ENCODE measurements at regions not wholly inside any gene's neighbourhood (a gene's known extent, or its start where the extent isn't known, plus 50 kb on each side); places are given as distances from the start of the nearest gene placed in this dataset.

- H3K27ac ChIP-seq = no peak overlapping the region
- no peaks in the 10 kb centered on the region for H3K79me2 ChIP-seq (ENCODE audit: insufficient read depth)
- in situ Hi-C loops (cut with MboI) = no loop called here
- no peak for DNase-seq
- H3K9me3 ChIP-seq (ENCODE audit: low read depth) = no peaks in the 10 kb centered on the region
- H3K4me2 ChIP-seq (ENCODE audit: unreplicated experiment) = no peak overlapping the region
- no peaks in the 10 kb centered on the region for H3K36me3 ChIP-seq (ENCODE audit: low read depth)
- 96% methylated on average over 1 of the region's 1 CpG for WGBS, 2 experiments (ENCODE audit: low coverage in 1 of 2, low lambda C conversion rate in 2 of 2, missing lambda C conversion rate in 2 of 2)
- TF ChIP-seq EZH2phosphoT487 (IDR thresholded peaks at IDR 0.05; ENCODE audit: insufficient read depth, low read depth) = no peak
- TF ChIP-seq EZH2 (IDR thresholded peaks at IDR 0.05; ENCODE audit: insufficient read depth, poor library complexity, severe bottlenecking) = no peak
- no peak overlapping the region for H3K9ac ChIP-seq
- H3K27me3 ChIP-seq (replicated peaks; ENCODE audit: insufficient read depth) = peaks cover 9% of the 10 kb centered on the region; the same call in 1 of the 2 replicates
- no peaks in the 10 kb centered on the region for H3K4me1 ChIP-seq (ENCODE audit: insufficient read depth)
- no peaks in the 10 kb centered on the region for H3F3A ChIP-seq (ENCODE audit: insufficient read depth)
- H3K9me2 ChIP-seq (ENCODE audit: insufficient read depth) = no peaks in the 10 kb centered on the region
- H4K20me1 ChIP-seq (ENCODE audit: insufficient read depth) = no peaks in the 10 kb centered on the region
- H3K4me3 ChIP-seq = no peak overlapping the region
- H2AFZ ChIP-seq = no peak overlapping the region
These were observed 345.7 kb downstream of the DEPDC1B start for GRCh38 chr5:60354311-60354710.

DNA sequence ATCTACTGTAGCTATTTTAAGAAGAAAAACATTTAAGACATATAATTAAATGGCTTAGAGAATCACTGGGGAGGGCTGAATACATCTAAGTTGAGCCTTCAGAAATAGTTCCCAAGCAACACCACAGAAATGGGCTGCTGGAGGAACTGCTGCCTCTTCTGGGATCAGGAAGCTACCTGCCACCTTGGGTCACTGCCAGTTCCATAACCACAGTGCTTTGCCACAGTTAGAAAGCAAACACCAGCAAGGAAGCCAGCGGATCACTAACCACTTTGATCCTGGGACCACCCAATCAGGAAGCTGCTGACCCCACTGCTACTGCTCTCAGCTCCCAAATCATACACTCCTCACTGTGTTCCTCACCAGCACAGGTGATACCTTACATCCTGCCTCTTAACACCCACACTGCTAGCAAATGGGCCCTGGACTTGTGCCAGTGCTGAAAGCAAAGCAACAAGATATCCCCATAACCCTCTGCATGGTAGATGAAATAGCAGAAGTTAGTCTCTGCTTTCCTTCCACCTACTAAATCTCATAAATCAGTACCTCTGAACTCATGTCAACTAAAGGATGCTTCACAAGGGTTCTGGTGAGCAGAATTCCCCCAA, 346.9 kb downstream of the DEPDC1B start:
- Histone ChIP-seq H3F3A (ENCODE audit: insufficient read depth) (no peaks in the 10 kb centered on the region), H3K4me2 (ENCODE audit: unreplicated experiment) (no peak overlapping the region), H3K9ac (no peak overlapping the region), H3K4me3 (no peak overlapping the region), H3K27ac (no peak overlapping the region), H4K20me1 (ENCODE audit: insufficient read depth) (no peaks in the 10 kb centered on the region), H3K9me3 (ENCODE audit: low read depth) (no peaks in the 10 kb centered on the region), H3K9me2 (ENCODE audit: insufficient read depth) (no peaks in the 10 kb centered on the region), H3K27me3 (replicated peaks; ENCODE audit: insufficient read depth) (peaks cover 9% of the 10 kb centered on the region; the same call in 1 of the 2 replicates), H2AFZ (no peak overlapping the region), H3K36me3 (ENCODE audit: low read depth) (no peaks in the 10 kb centered on the region), H3K79me2 (ENCODE audit: insufficient read depth) (no peaks in the 10 kb centered on the region), H3K4me1 (ENCODE audit: insufficient read depth) (no peaks in the 10 kb centered on the region)
- 71 to 81% methylated on average over 1 of the region's 1 CpG for WGBS, 2 experiments (ENCODE audit: low coverage in 1 of 2, low lambda C conversion rate in 2 of 2, missing lambda C conversion rate in 2 of 2)
- TF ChIP-seq EZH2 (IDR thresholded peaks at IDR 0.05; ENCODE audit: insufficient read depth, poor library complexity, severe bottlenecking) = no peak
- no peak for DNase-seq
- in situ Hi-C loops (cut with MboI) = no loop called here

DNA sequence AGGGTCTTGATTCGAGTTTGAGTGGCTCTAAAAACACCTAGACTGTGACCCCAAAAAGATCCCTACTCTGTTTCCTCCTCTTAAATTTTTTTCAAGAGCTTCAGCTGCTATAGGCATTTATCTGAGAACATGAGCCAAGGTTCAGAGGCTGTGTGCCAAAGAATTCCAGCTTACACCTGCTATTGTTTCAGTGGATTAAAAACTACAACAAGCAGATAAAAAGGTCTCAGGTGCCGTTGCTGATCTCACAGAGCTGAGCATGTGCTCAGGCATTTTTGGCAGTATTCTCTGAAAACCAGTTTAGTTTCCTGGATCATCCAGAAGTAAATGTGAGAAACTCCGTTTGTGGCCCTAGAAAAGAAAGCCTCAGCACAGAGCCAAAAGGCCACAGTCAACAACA, 349.2 kb downstream of the DEPDC1B start:
- no peak overlapping the region for H3K9ac ChIP-seq
- H3K9me3 ChIP-seq (ENCODE audit: low read depth) = no peaks in the 10 kb centered on the region
- WGBS, 2 experiments (ENCODE audit: low coverage in 1 of 2, low lambda C conversion rate in 2 of 2, missing lambda C conversion rate in 2 of 2) = 47 to 53% methylated on average over 3 of the region's 3 CpGs
- TF ChIP-seq EZH2phosphoT487 (IDR thresholded peaks at IDR 0.05; ENCODE audit: insufficient read depth, low read depth) (no peak), EZH2 (IDR thresholded peaks at IDR 0.05; ENCODE audit: insufficient read depth, poor library complexity, severe bottlenecking) (no peak)
- H3K36me3 ChIP-seq (ENCODE audit: low read depth) = no peaks in the 10 kb centered on the region
- in situ Hi-C loops (cut with MboI) = no loop called here
- H3K27ac ChIP-seq = no peak overlapping the region
- H3K4me3 ChIP-seq = no peak overlapping the region
- no peaks in the 10 kb centered on the region for H4K20me1 ChIP-seq (ENCODE audit: insufficient read depth)
- no peaks in the 10 kb centered on the region for H3K4me1 ChIP-seq (ENCODE audit: insufficient read depth)
- H2AFZ ChIP-seq = no peak overlapping the region
- H3K4me2 ChIP-seq (ENCODE audit: unreplicated experiment) = no peak overlapping the region
- H3K9me2 ChIP-seq (ENCODE audit: insufficient read depth) = no peaks in the 10 kb centered on the region
- DNase-seq = no peak
- peaks cover 9% of the 10 kb centered on the region; the same call in 1 of the 2 replicates for H3K27me3 ChIP-seq (replicated peaks; ENCODE audit: insufficient read depth)
- H3K79me2 ChIP-seq (ENCODE audit: insufficient read depth) = no peaks in the 10 kb centered on the region
- H3F3A ChIP-seq (ENCODE audit: insufficient read depth) = no peaks in the 10 kb centered on the region

DNA sequence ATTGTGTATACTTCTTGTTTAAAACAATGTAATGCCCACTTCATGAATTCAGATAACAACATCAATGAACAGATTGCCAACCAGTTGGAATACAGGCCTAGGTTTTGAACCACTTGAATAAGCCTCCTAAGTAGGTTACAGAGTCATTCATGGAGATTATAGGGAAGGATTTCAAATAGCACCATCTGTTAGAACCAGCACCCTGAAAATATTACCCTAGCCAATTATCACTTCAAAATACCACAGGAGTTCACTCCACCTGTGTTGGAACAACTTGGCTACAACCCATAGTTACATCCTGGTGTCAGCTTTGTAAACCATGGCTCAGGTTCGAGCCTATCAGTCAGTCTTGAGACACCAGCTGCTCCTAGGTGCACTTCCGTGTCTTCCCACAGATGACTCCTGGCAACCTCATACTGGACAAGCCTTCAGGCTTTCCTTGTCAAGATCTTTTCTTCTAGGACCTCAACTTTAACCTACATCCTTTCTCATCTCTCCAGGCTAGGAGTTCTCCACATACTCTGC, 350.0 kb downstream of the DEPDC1B start:
- no peak for DNase-seq
- Histone ChIP-seq H3F3A (ENCODE audit: insufficient read depth) (no peaks in the 10 kb centered on the region), H3K27ac (no peak overlapping the region), H3K36me3 (ENCODE audit: low read depth) (no peaks in the 10 kb centered on the region), H3K79me2 (ENCODE audit: insufficient read depth) (no peaks in the 10 kb centered on the region), H3K4me1 (ENCODE audit: insufficient read depth) (no peaks in the 10 kb centered on the region), H3K4me3 (no peak overlapping the region), H3K9me2 (ENCODE audit: insufficient read depth) (no peaks in the 10 kb centered on the region), H3K9ac (no peak overlapping the region), H4K20me1 (ENCODE audit: insufficient read depth) (no peaks in the 10 kb centered on the region), H3K4me2 (ENCODE audit: unreplicated experiment) (no peak overlapping the region), H3K9me3 (ENCODE audit: low read depth) (no peaks in the 10 kb centered on the region), H2AFZ (no peak overlapping the region), H3K27me3 (replicated peaks; ENCODE audit: insufficient read depth) (peaks cover 9% of the 10 kb centered on the region; the same call in 1 of the 2 replicates)
- in situ Hi-C loops (cut with MboI) = no loop called here
- TF ChIP-seq EZH2phosphoT487 (IDR thresholded peaks at IDR 0.05; ENCODE audit: insufficient read depth, low read depth) (no peak), EZH2 (IDR thresholded peaks at IDR 0.05; ENCODE audit: insufficient read depth, poor library complexity, severe bottlenecking) (no peak)
- WGBS, 2 experiments (ENCODE audit: low coverage in 1 of 2, low lambda C conversion rate in 2 of 2, missing lambda C conversion rate in 2 of 2) = 74 to 78% methylated on average over 2 of the region's 2 CpGs

All from GM23248 (cell line).